ENCODE measurements at regions not wholly inside any gene's neighbourhood (a gene's known extent, or its start where the extent isn't known, plus 50 kb on each side); places are given as distances from the start of the nearest gene placed in this dataset.

DNA sequence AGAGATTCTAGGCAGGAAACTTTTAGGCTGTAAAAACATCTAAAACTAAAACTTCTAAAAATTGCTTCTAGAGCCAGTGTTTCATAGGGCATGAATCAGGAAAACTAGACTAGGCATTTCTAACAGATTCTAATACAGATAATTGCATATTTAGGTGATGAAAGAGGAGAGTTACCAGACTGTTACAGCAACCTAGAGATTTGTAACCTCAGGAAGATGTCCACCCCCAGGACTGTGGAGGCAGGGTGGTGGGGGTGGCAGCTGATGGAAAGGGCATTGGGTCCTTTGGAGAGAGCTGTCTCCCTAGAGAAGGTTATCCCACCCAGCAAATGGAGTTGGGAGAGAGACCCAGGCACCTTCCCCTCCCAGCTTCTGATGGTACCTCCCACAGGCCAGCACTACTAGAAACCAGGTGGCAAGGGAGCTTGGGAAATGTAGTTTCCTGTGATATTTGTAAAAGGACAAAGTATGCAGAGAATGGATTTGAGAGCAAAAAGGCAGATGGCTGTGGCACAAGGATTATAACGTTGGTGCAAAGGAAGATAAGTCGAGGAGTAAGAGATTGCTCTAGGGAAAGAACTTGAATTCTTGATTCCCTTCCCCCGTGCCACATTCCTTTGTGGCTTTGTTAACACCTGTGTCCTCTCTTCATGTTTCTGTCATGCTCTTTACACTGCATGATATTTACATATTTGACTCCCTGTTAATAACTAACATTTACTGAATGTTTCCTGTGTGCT lies 75.6 kb upstream of the MGAT5 start:
- H3K4me3 ChIP-seq (replicated peaks in 1 of 4; ENCODE audit: control extremely low read depth in 1 of 4, insufficient read depth in 1 of 4, low read depth in 3 of 4, low read length in 4 of 4): no peak overlapping the region
- DNase-seq (ENCODE audit: low read depth in 2 of 2): peak in 1 of 2 donors; percentile 35
- H3K4me2 ChIP-seq (ENCODE audit: extremely low read depth, insufficient read depth, low read length): no peak overlapping the region
- H3K4me1 ChIP-seq (ENCODE audit: control insufficient read depth, extremely low read depth, insufficient read depth, low read length): no peaks in the 10 kb centered on the region
- no peak overlapping the region for H3K9ac ChIP-seq (ENCODE audit: insufficient read depth, low read length)
- peaks cover 53% of the 10 kb centered on the region for H3K79me2 ChIP-seq (ENCODE audit: control insufficient read depth, insufficient read depth, low read length)
- H2AFZ ChIP-seq (ENCODE audit: low read length): no peak overlapping the region
- no peaks in the 10 kb centered on the region for H3K27me3 ChIP-seq (ENCODE audit: control insufficient read depth, insufficient read depth, low read length)
- H3K36me3 ChIP-seq (ENCODE audit: control insufficient read depth, insufficient read depth, low read length): peaks cover 2% of the 10 kb centered on the region
- no peaks in the 10 kb centered on the region for H3K9me3 ChIP-seq (ENCODE audit: control insufficient read depth, insufficient read depth, low read depth, low read length)
- TF ChIP-seq EZH2 (IDR thresholded peaks at IDR 0.05; ENCODE audit: low read length, missing control alignments) (no peak), CTCF (conservative IDR thresholded peaks at IDR 0.05 in 1 of 2, IDR thresholded peaks at IDR 0.05 in 1 of 2; ENCODE audit: low read depth in 1 of 2, low read length in 2 of 2) (no peak)
- no peaks in the 10 kb centered on the region for H4K20me1 ChIP-seq (ENCODE audit: control insufficient read depth, extremely low read depth, insufficient read depth, low read length)
- H3K27ac ChIP-seq (ENCODE audit: insufficient read depth, low read length): no peak overlapping the region

GRCh38 chr2:134181219-134181618 lies 72.7 kb upstream of the MGAT5 start:
- Histone ChIP-seq H3K4me1 (ENCODE audit: control insufficient read depth, extremely low read depth, insufficient read depth, low read length) (no peaks in the 10 kb centered on the region), H3K27ac (ENCODE audit: insufficient read depth, low read length) (no peak overlapping the region), H4K20me1 (ENCODE audit: control insufficient read depth, extremely low read depth, insufficient read depth, low read length) (peaks cover 2% of the 10 kb centered on the region), H3K4me2 (ENCODE audit: extremely low read depth, insufficient read depth, low read length) (no peak overlapping the region), H3K36me3 (ENCODE audit: control insufficient read depth, insufficient read depth, low read length) (no peaks in the 10 kb centered on the region), H2AFZ (ENCODE audit: low read length) (no peak overlapping the region), H3K9ac (ENCODE audit: insufficient read depth, low read length) (no peak overlapping the region), H3K27me3 (ENCODE audit: control insufficient read depth, insufficient read depth, low read length) (no peaks in the 10 kb centered on the region), H3K4me3 (replicated peaks in 1 of 4; ENCODE audit: control extremely low read depth in 1 of 4, insufficient read depth in 1 of 4, low read depth in 3 of 4, low read length in 4 of 4) (no peak overlapping the region), H3K79me2 (ENCODE audit: control insufficient read depth, insufficient read depth, low read length) (peaks cover 48% of the 10 kb centered on the region), H3K9me3 (ENCODE audit: control insufficient read depth, insufficient read depth, low read depth, low read length) (no peaks in the 10 kb centered on the region)
- no peak for DNase-seq (ENCODE audit: low read depth in 2 of 2)
- TF ChIP-seq CTCF (conservative IDR thresholded peaks at IDR 0.05 in 1 of 2, IDR thresholded peaks at IDR 0.05 in 1 of 2; ENCODE audit: low read depth in 1 of 2, low read length in 2 of 2) (no peak), EZH2 (IDR thresholded peaks at IDR 0.05; ENCODE audit: low read length, missing control alignments) (no peak)

- Histone ChIP-seq H3K27ac (ENCODE audit: insufficient read depth, low read length) (no peak overlapping the region), H3K4me3 (replicated peaks in 1 of 4; ENCODE audit: control extremely low read depth in 1 of 4, insufficient read depth in 1 of 4, low read depth in 3 of 4, low read length in 4 of 4) (no peak overlapping the region), H3K9ac (ENCODE audit: insufficient read depth, low read length) (no peak overlapping the region), H3K27me3 (ENCODE audit: control insufficient read depth, insufficient read depth, low read length) (no peaks in the 10 kb centered on the region), H3K9me3 (ENCODE audit: control insufficient read depth, insufficient read depth, low read depth, low read length) (no peaks in the 10 kb centered on the region), H4K20me1 (ENCODE audit: control insufficient read depth, extremely low read depth, insufficient read depth, low read length) (peaks cover 2% of the 10 kb centered on the region), H3K4me2 (ENCODE audit: extremely low read depth, insufficient read depth, low read length) (no peak overlapping the region), H3K79me2 (ENCODE audit: control insufficient read depth, insufficient read depth, low read length) (peaks cover 48% of the 10 kb centered on the region), H3K36me3 (ENCODE audit: control insufficient read depth, insufficient read depth, low read length) (no peaks in the 10 kb centered on the region), H2AFZ (ENCODE audit: low read length) (no peak overlapping the region), H3K4me1 (ENCODE audit: control insufficient read depth, extremely low read depth, insufficient read depth, low read length) (no peaks in the 10 kb centered on the region)
- no peak for DNase-seq (ENCODE audit: low read depth in 2 of 2)
- TF ChIP-seq EZH2 (IDR thresholded peaks at IDR 0.05; ENCODE audit: low read length, missing control alignments) (no peak), CTCF (conservative IDR thresholded peaks at IDR 0.05 in 1 of 2, IDR thresholded peaks at IDR 0.05 in 1 of 2; ENCODE audit: low read depth in 1 of 2, low read length in 2 of 2) (no peak)
Measured at GRCh38 chr2:134183679-134184078, 70.2 kb upstream of the MGAT5 start.
